ENCODE measurements at regions not wholly inside any gene's neighbourhood (a gene's known extent, or its start where the extent isn't known, plus 50 kb on each side); places are given as distances from the start of the nearest gene placed in this dataset.

DNA sequence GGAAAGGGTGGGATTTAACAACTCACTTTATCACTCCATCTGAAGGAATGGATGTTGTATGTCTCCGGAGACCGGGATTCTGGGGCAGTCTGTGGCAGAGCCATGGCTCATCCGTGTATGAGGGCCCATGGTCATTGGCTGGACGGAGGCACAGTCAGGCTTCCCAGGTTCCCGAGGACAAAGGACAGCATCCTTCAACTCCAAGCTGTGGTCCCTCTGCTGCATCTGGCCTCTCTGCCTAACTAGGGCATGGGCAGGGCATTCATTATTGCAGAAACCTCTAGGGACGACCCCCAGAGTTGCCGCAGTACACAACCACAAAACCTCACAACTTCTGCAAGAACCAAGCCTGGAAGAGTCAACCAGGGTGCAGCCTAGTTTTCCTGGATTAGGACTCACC is 525.2 kb downstream of the GLRX3 start:
- TF ChIP-seq, protein P1, sequence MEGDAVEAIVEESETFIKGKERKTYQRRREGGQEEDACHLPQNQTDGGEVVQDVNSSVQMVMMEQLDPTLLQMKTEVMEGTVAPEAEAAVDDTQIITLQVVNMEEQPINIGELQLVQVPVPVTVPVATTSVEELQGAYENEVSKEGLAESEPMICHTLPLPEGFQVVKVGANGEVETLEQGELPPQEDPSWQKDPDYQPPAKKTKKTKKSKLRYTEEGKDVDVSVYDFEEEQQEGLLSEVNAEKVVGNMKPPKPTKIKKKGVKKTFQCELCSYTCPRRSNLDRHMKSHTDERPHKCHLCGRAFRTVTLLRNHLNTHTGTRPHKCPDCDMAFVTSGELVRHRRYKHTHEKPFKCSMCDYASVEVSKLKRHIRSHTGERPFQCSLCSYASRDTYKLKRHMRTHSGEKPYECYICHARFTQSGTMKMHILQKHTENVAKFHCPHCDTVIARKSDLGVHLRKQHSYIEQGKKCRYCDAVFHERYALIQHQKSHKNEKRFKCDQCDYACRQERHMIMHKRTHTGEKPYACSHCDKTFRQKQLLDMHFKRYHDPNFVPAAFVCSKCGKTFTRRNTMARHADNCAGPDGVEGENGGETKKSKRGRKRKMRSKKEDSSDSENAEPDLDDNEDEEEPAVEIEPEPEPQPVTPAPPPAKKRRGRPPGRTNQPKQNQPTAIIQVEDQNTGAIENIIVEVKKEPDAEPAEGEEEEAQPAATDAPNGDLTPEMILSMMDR (IDR thresholded peaks at IDR 0.05), result no peak
- no peak for TF ChIP-seq POLR2A (IDR thresholded peaks at IDR 0.05)

Data from Peyer's patch (tissue), 4 donors.